AG04450 (cell line): ENCODE measurements at regions not wholly inside any gene's neighbourhood (a gene's known extent, or its start where the extent isn't known, plus 50 kb on each side); places are given as distances from the start of the nearest gene placed in this dataset.

Source experiments
- CTCF ChIA-PET: fragments of 300-600, 350-600 bp; formaldehyde crosslinking; extraction: SDS; loops from one replicate; lab custom pipeline; 2022; ENCODE audit warnings: antibody characterized with exemption, inconsistent platforms; lab: Charles Lee
- POLR2A ChIA-PET: fragments of 350-600 bp; formaldehyde crosslinking; extraction: SDS; loops from one replicate; lab custom pipeline; 2021; ENCODE audit warnings: antibody characterized with exemption, inconsistent platforms; lab: Yijun Ruan, JAX
- DNase-seq: peaks from one replicate; pipeline ENCODE4 v3.0.0-alpha.2; 2011; ENCODE audit warnings: low read depth, low spot score
- H3K27ac ChIP-seq: one replicate; pipeline ENCODE4 v1.5.1; 2012; ENCODE audit warnings: low read depth, low read length, control low read depth
- H3K27me3 ChIP-seq: one replicate; pipeline ENCODE4 v1.6.0; 2012; ENCODE audit warnings: low read length; ENCODE audit not compliant: control insufficient read depth, insufficient read depth
- H3K4me3 ChIP-seq: 2 replicates; pipeline ENCODE4 v1.5.1; 2011; ENCODE audit warnings: mild to moderate bottlenecking, low read depth, low read length, control low read depth
- H3K9me3 ChIP-seq: 2 replicates; pipeline ENCODE4 v1.5.1; 2012; ENCODE audit warnings: low read length; ENCODE audit not compliant: control insufficient read depth, insufficient read depth
- TF ChIP-seq, protein P1 (sequence below): IDR thresholded peaks from 2 replicates; pipeline ENCODE4 v1.5.1; 2011; ENCODE audit warnings: low read depth, low read length, control low read depth, inconsistent platforms

DNA sequence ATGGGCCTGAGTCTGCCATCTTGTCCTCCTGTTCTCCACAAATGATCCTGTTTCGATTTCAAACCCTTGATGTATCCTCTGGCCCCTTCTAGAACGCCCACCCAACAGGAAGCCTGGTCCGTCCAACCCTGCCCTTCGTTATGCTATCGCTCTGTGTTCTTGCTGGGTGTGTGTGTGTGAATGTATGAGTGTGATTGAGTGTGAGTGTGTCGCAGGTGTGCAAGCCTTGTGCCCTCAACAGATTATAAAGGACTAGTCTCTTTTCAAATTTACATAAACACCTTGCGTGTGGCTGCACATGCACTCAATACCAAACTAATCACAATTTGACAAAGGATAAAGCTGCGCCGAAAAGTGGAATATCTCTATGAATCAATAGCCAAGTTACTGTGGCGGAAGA lies 149.5 kb upstream of the SALL3 start:
- Histone ChIP-seq H3K9me3 (peaks cover 69% of the 10 kb centered on the region), H3K27ac (no peak overlapping the region), H3K27me3 (no peaks in the 10 kb centered on the region), H3K4me3 (no peak overlapping the region)
- TF ChIP-seq, protein P1, sequence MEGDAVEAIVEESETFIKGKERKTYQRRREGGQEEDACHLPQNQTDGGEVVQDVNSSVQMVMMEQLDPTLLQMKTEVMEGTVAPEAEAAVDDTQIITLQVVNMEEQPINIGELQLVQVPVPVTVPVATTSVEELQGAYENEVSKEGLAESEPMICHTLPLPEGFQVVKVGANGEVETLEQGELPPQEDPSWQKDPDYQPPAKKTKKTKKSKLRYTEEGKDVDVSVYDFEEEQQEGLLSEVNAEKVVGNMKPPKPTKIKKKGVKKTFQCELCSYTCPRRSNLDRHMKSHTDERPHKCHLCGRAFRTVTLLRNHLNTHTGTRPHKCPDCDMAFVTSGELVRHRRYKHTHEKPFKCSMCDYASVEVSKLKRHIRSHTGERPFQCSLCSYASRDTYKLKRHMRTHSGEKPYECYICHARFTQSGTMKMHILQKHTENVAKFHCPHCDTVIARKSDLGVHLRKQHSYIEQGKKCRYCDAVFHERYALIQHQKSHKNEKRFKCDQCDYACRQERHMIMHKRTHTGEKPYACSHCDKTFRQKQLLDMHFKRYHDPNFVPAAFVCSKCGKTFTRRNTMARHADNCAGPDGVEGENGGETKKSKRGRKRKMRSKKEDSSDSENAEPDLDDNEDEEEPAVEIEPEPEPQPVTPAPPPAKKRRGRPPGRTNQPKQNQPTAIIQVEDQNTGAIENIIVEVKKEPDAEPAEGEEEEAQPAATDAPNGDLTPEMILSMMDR: no peak
- POLR2A ChIA-PET: no interaction called here
- CTCF ChIA-PET: no interaction called here
- DNase-seq: no peak

GRCh38 chr18:78830826-78831225 lies 148.8 kb upstream of the SALL3 start:
- CTCF ChIA-PET: no interaction called here
- H3K27ac ChIP-seq: no peak overlapping the region
- no peaks in the 10 kb centered on the region for H3K27me3 ChIP-seq
- no peak overlapping the region for H3K4me3 ChIP-seq
- TF ChIP-seq, protein P1: no peak
- peaks cover 65% of the 10 kb centered on the region for H3K9me3 ChIP-seq
- no peak for DNase-seq
- POLR2A ChIA-PET: no interaction called here

DNA sequence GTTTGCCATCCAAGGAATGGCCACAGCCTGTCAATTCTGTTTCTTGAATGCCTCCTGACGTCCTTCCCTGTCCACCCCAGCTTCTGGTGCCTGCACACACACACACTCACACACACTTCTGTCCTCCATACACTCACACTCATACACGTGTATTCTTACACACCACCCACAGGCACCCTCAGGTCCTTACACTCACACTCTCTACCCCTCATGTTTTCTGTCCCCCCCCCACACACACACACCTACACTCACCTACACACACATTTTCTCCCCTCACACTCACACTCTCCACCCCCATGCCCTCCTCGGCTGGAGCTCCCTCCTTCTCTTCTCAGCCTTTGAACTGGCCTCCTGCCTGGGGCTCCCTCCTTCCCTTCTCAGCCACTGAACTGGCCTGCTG lies 148.0 kb upstream of the SALL3 start:
- no peak overlapping the region for H3K27ac ChIP-seq
- ChIA-PET CTCF (no interaction called here), POLR2A (no interaction called here)
- DNase-seq: no peak
- no peak overlapping the region for H3K4me3 ChIP-seq
- TF ChIP-seq, protein P1: no peak
- no peaks in the 10 kb centered on the region for H3K27me3 ChIP-seq
- peaks cover 63% of the 10 kb centered on the region for H3K9me3 ChIP-seq

DNA sequence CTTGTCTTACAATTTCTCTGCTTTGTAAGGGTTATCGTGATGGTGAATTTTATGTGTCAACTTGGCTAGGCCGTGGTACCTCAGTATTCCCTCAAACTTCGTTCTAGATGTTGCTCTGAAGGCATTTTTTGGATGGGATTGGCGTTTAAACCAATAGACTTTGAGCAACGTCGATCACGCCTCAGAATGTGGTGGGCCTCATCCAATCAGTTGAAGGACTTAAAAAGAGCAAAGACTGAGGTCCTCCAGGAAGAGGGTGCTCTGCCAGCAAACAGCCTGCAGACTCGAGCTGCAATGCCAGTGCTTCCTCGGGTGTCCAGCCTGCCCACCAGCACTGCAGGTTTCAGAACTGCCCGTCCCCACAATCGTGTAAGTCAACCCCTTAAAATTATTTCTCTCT lies 145.8 kb upstream of the SALL3 start:
- TF ChIP-seq, protein P1: no peak
- POLR2A ChIA-PET: no interaction called here
- CTCF ChIA-PET: no interaction called here

GRCh38 chr18:78836838-78837237 lies 142.8 kb upstream of the SALL3 start:
- Histone ChIP-seq H3K4me3 (no peak overlapping the region), H3K9me3 (peaks cover 39% of the 10 kb centered on the region), H3K27me3 (no peaks in the 10 kb centered on the region), H3K27ac (no peak overlapping the region)
- ChIA-PET CTCF (no interaction called here), POLR2A (no interaction called here)
- DNase-seq: no peak
- TF ChIP-seq, protein P1: no peak

More for the DNA sequence above, 145.8 kb upstream of the SALL3 start:
- no peak for DNase-seq
- H3K4me3 ChIP-seq: no peak overlapping the region
- H3K27me3 ChIP-seq: no peaks in the 10 kb centered on the region
- H3K27ac ChIP-seq: no peak overlapping the region
- H3K9me3 ChIP-seq: peaks cover 59% of the 10 kb centered on the region
